ENCODE measurements at regions not wholly inside any gene's neighbourhood (a gene's known extent, or its start where the extent isn't known, plus 50 kb on each side); places are given as distances from the start of the nearest gene placed in this dataset.
"Not testable (repeated sequence)": the region's sequence is repeated elsewhere in the genome, so short reads cannot be mapped to it uniquely, and the experiment has no call there.

DNA sequence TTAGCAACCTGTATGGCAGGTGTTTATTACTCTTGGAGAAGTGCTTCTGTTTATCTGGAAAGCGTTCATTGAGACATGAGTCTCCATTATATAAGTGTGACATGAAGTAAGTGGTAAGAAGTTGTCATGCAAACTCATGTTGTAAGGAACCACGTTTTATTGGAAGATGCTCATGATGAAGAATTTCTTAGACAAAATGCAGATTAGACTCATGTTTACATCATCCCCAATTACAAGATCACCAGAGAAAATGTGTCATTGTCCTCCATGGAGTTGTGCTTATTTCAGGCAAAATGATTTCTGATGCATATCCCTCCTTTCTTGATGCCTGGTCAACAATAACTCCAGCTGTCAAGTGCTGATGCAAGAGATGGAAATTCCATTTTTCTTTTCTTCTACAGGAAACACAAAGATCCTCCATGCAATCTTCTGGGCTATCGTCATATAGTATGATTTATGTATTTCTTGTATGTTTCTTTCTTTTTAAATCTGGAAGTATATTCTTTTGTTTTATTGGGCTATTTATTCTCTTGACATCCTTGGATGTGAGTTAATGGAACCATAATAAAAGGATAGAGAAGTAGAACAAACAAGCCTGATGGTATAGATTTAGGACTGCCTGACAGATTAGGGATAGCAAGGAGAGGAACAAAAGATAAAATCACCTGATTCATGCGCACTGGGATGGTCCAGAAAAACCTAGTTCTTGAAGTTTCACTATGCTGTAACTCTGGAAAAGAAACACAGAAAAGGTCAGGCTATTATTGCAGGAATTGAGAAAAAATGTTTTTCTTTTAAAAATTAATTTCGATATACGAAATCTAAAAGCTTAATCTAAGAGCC lies 50.7 kb upstream of the DIAPH3 start:
- DNase-seq (ENCODE audit: insufficient read length, low spot score) (no peak), FAIRE-seq (no peak)

GRCh38 chr13:60220072-60220471 lies 56.3 kb upstream of the DIAPH3 start:
- FAIRE-seq (no peak), DNase-seq (ENCODE audit: insufficient read length, low spot score) (no peak)

DNA sequence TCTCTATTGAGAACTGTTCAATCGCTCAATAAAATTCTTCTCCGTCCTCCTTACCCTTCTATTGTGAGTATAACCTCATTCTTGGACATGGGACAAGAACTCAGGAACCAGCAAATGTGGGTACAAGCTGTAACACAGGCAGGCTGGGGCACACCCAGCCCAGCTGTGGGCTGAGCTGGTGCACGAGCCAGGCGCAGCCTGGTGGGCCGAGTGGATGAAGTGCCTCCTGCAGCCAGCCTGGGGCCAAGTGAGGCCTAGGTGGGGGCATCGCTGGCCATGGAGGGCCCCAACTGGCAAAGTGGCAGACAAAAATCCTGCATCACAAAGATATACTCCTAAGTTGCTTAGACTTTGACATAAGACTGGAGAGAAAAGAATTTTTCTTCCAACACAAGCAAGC lies 57.9 kb upstream of the DIAPH3 start:
- DNase-seq (ENCODE audit: insufficient read length, low spot score) (no peak), FAIRE-seq (no peak)

GRCh38 chr13:60226507-60226906 lies 62.8 kb upstream of the DIAPH3 start:
- FAIRE-seq = no peak
- DNase-seq (ENCODE audit: insufficient read length, low spot score) = peak; percentile 13

GRCh38 chr13:60227158-60227557 lies 63.4 kb upstream of the DIAPH3 start:
- FAIRE-seq = no peak

GRCh38 chr13:60229708-60230272 lies 66.1 kb upstream of the DIAPH3 start:
- no peak for FAIRE-seq

More at GRCh38 chr13:60227158-60227557, 63.4 kb upstream of the DIAPH3 start:
- no peak for DNase-seq (ENCODE audit: insufficient read length, low spot score)

GRCh38 chr13:60230593-60230992 lies 66.9 kb upstream of the DIAPH3 start:
- no peak for DNase-seq (ENCODE audit: insufficient read length, low spot score)
- no peak for FAIRE-seq

More at GRCh38 chr13:60229708-60230272, 66.1 kb upstream of the DIAPH3 start:
- no peak for DNase-seq (ENCODE audit: insufficient read length, low spot score)

DNA sequence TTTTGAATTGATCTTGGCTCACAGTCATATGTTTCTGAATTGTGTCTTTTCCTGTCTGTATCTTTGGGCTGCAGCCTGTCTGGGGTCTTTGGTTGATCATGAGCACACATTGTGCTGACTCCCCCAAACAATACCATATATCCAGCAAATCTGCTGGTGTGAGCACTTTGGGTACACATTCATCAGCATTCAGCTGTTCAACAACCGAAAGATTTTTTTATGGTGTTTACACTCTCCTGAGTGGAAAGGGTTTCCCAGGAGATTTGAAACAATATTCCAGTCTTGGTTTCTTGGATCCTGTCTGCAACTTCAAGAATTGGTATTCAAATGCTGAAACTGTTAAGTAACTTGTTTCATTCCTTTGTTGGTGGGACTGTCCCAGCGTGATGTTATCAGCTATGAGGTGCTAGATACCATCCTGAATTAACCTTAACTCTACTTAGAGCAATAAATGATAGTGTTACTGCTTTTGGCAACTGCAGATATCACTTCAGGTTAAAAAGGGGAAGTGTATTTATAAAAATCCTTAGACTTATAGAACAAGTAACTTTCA lies 78.4 kb upstream of the DIAPH3 start:
- DNase-seq (ENCODE audit: insufficient read length, low spot score) (no peak), FAIRE-seq (no peak)

DNA sequence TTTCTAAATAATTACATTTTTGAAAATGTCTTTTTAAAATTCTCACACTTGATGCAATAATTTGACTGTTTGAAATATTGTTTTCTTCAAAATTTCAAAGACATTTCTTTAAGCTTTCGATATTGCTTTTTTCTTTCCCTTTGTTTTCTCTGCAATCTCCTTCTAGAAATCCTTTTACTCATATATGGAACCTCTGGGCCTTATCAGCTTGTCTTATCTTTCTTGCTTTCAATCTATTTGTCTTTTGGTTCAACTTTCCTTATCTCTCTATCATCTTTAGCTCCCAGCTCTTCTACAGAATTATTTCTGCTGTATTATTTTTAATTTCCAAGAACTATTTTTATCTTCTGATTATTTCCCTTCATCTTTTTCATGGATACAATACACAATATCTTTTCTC lies 80.7 kb upstream of the DIAPH3 start:
- no peak for FAIRE-seq

GRCh38 chr13:60251419-60251818 lies 87.7 kb upstream of the DIAPH3 start:
- FAIRE-seq; DNase-seq (ENCODE audit: insufficient read length, low spot score): not testable (repeated sequence)

More for the DNA sequence above, 80.7 kb upstream of the DIAPH3 start:
- no peak for DNase-seq (ENCODE audit: insufficient read length, low spot score)

- no peak for FAIRE-seq
- DNase-seq (ENCODE audit: insufficient read length, low spot score) = no peak
Measured at GRCh38 chr13:60258349-60258748, 94.6 kb upstream of the DIAPH3 start.

GRCh38 chr13:60260440-60260839 lies 96.7 kb upstream of the DIAPH3 start:
- FAIRE-seq = no peak

GRCh38 chr13:60261432-60262351 lies 98.0 kb upstream of the DIAPH3 start:
- DNase-seq (ENCODE audit: insufficient read length, low spot score) (no peak), FAIRE-seq (no peak)

More at GRCh38 chr13:60260440-60260839, 96.7 kb upstream of the DIAPH3 start:
- no peak for DNase-seq (ENCODE audit: insufficient read length, low spot score)

- no peak for FAIRE-seq
- no peak for DNase-seq (ENCODE audit: insufficient read length, low spot score)
Measured at GRCh38 chr13:60265566-60265965, 101.8 kb upstream of the DIAPH3 start.

DNA sequence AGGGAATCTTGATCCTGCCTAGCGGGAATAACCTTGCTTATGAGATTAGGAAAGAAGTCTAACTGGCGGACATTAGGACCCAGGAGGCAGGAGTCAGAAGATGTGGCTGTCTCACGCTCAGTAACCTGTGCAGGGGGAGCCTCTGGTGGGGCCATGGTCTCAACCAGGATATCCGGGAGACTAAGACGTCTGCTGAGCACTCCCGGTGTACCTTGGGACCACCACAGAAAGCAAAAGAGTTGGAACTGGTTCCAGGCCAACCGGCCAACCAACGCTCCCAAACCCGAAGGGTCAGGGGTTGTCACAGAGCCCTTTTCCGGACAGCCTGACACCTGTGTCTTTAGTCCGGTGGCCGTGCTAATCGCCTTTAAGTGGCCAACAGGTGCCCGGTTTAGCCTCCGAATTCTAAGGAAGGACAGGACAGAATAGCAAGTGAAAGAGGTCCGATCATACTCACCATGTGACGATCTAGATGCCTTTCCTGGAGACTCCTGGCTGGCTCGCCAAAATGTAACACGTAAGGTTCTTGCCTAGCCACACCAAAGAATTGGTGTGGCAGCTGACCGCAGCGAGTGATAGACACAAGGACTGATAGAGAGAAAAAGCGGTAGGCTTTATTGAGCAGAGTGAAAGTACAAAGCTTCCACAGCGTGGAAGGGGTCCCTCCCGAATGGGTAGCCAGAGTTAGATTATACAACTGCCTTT lies 103.9 kb upstream of the DIAPH3 start:
- DNase-seq (ENCODE audit: insufficient read length, low spot score) (no peak), FAIRE-seq (no peak)

DNA sequence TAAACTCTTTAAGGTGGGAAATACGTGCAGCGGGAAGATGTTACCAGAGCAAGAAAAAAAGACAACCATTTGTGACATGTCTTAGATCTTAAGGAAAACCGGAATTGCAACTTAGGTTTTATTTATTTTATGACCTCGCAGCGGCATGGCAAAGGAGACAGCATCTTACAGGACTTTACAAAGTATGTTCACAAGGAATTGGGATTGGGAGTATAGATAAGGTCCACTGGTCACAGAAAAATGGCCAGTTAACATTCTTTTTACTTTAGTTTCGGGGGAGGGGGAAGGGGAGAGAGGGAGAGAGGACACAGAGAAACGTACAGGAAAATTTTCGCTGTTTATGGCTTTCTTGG lies 104.5 kb upstream of the DIAPH3 start:
- FAIRE-seq = no peak
- DNase-seq (ENCODE audit: insufficient read length, low spot score) = no peak

DNA sequence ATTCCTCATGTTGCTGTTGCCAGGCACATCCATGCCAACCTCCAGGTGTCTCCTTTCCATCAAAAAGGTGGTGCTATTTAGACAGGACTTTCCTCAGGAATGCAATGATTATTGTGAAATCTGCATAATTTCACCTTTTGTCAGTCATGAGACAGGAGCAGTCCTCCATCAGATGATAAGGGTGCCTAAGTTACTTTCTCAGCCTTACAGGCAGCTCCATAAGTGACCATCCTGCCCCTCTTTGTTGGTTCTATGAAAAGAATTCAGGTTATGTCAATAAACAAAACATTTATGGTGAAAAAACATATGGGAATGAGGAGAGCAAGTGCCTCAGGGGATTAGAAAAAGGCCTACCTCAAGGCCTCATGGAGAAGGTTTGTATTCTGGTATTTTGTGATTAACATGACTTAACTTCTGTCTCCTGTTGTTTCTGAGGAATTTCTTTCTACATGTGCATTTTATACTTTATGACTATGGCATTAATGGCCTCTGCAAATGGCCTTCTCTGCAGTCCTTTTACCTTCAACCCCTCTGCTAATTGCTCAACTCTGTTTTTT lies 110.3 kb upstream of the DIAPH3 start:
- DNase-seq (ENCODE audit: insufficient read length, low spot score) = no peak
- no peak for FAIRE-seq

GRCh38 chr13:60274655-60275054 lies 110.9 kb upstream of the DIAPH3 start:
- FAIRE-seq (no peak), DNase-seq (ENCODE audit: insufficient read length, low spot score) (no peak)

DNA sequence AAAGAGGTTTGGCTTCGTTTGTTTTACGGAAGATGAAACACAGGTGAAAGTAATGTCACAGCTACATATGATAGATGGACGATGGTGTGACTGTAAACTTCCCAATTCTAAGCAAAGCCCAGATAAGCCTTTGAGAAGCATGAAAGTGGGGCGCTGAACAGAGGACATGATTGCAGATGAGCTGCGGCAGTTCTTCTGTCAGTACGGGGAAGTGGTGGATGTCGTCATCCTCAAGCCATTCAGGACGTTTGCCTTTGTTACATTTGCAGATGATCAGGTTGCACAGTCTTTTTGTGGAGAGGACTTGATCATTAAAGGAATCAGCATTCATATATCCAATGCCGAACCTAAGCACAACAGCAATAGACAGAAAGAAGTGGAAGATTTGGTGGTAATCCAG lies 111.5 kb upstream of the DIAPH3 start:
- FAIRE-seq (no peak), DNase-seq (ENCODE audit: insufficient read length, low spot score) (no peak)

- not testable (repeated sequence) for DNase-seq (ENCODE audit: insufficient read length, low spot score); FAIRE-seq
Measured at GRCh38 chr13:60280524-60280923, 116.5 kb upstream of the TDRD3 start.
